Stimulated activated CD8-positive, alpha-beta memory T cell treated with anti-CD3 and anti-CD28 coated beads, Interleukin-4, amount 100 ng/mL, for 4 hours (primary cell): ENCODE measurements at regions not wholly inside any gene's neighbourhood (a gene's known extent, or its start where the extent isn't known, plus 50 kb on each side); places are given as distances from the start of the nearest gene placed in this dataset.
A peak's percentile ranks its signal among the peaks of the same experiment; 100 is the strongest.

Source experiments
- DNase-seq, 2 donors: peaks; one replicate each; pipeline ENCODE4 v3.0.0-alpha.2; 2020; ENCODE audit warnings: low read depth in 2 of 2, low spot score in 1 of 2

GRCh38 chr20:63058696-63059335 is 52.1 kb upstream of the BHLHE23 start:
- no peak for DNase-seq

GRCh38 chr20:63057171-63058117 is 50.7 kb upstream of the BHLHE23 start:
- no peak for DNase-seq

GRCh38 chr20:63056236-63057170 is 49.7 kb upstream of the BHLHE23 start:
- DNase-seq = peak in 1 of 2 donors; percentile 17
